HCT116 (cell line): ENCODE measurements at regions not wholly inside any gene's neighbourhood (a gene's known extent, or its start where the extent isn't known, plus 50 kb on each side); places are given as distances from the start of the nearest gene placed in this dataset.

Source experiments
- ATAC-seq: fragments of 200-7000 bp; cut with Tn5 transposase; 2 replicates; pipeline ENCODE4 v1.9.1; 2020; ENCODE audit warnings: mild to moderate bottlenecking, moderate library complexity
- BruUV-seq: library from RNA; stranded (reverse); fragments of 400-500 nt; replicated peaks from 2 replicates; lab custom pipeline; 2021; lab: Mats Ljungman, UMichigan
- CTCF ChIA-PET: fragments of 300-600 bp; sonication (Branson Sonifier 250); formaldehyde crosslinking; loops from one replicate; lab custom pipeline; 2021; ENCODE audit warnings: antibody characterized with exemption; lab: Charles Lee
- POLR2A ChIA-PET: fragments of 300-600, 350-600 bp; sonication (Branson Sonifier 250); formaldehyde crosslinking; loops from one replicate; lab custom pipeline; 2021; ENCODE audit warnings: antibody characterized with exemption; lab: Charles Lee
- RAD21 ChIA-PET, 2 experiments: fragments of 300-600 bp; sonication (Branson Sonifier 250); formaldehyde crosslinking; loops; one replicate each; lab custom pipeline; 2023; ENCODE audit warnings: low total read pairs in 2 of 2; ENCODE audit not compliant: uncharacterized antibody in 2 of 2, unreplicated experiment in 2 of 2, low non-redundant PET in 1 of 2; lab: Charles Lee
- DNase-seq: peaks from one replicate; pipeline ENCODE4 v3.0.0-alpha.2; 2010; ENCODE audit warnings: low read depth, low spot score
- H2AFZ ChIP-seq: fragments of 200-600 bp; shearing (Covaris generic), sonication (generic); 2 replicates; pipeline ENCODE4 v1.6.1; 2017; ENCODE audit warnings: low read depth, mixed run types, mixed read lengths, antibody characterized with exemption, low read length; ENCODE audit not compliant: poor library complexity, severe bottlenecking
- H3K27ac ChIP-seq: 2 replicates; pipeline ENCODE4 v1.5.1; 2012; ENCODE audit warnings: low read depth, low read length
- H3K27me3 ChIP-seq: fragments of 200-600 bp; sonication (generic); 2 replicates; pipeline ENCODE4 v1.6.1; 2016; ENCODE audit warnings: mixed run types, low read length, mixed read lengths; ENCODE audit not compliant: insufficient read depth
- H3K36me3 ChIP-seq, 2 experiments: fragments of 200-500 bp in 1 of 2; fragments of 200-600 bp in 1 of 2; sonication (Bioruptor generic) in 1 of 2; sonication (generic) in 1 of 2; 2 replicates each; pipeline versions ENCODE4 v1.5.1 to v1.6.1; 2014 to 2016; ENCODE audit warnings: low read length in 2 of 2, inconsistent platforms in 1 of 2, mixed read lengths in 1 of 2, mixed run types in 1 of 2; ENCODE audit not compliant: insufficient read depth in 2 of 2, control insufficient read depth in 1 of 2
- H3K4me1 ChIP-seq, 2 experiments: fragments of 200-600 bp in 1 of 2; sonication (generic) in 1 of 2; 2 replicates each; pipeline versions ENCODE4 v1.5.1 to v1.6.1; 2012 to 2017; ENCODE audit warnings: low read length in 2 of 2, inconsistent platforms in 1 of 2, mild to moderate bottlenecking in 1 of 2, mixed read lengths in 1 of 2, mixed run types in 1 of 2, moderate library complexity in 1 of 2; ENCODE audit not compliant: insufficient read depth in 2 of 2, control insufficient read depth in 1 of 2
- H3K4me2 ChIP-seq: fragments of 200-600 bp; sonication (generic); 2 replicates; pipeline ENCODE4 v1.6.1; 2017; ENCODE audit warnings: mixed run types, low read length, mixed read lengths
- H3K4me3 ChIP-seq, 2 experiments: fragments of 200-600 bp in 1 of 2; sonication (generic) in 1 of 2; replicated peaks in 1 of 2; 2 replicates each; pipeline ENCODE4 v1.5.1; 2011 to 2016; ENCODE audit warnings: low read length in 2 of 2, control low read depth in 1 of 2, low read depth in 1 of 2, mild to moderate bottlenecking in 1 of 2, mixed read lengths in 1 of 2, mixed run types in 1 of 2
- H3K79me2 ChIP-seq: fragments of 200-600 bp; sonication (generic); 2 replicates; pipeline ENCODE4 v1.6.1; 2017; ENCODE audit warnings: mild to moderate bottlenecking, mixed run types, low read length, moderate library complexity, mixed read lengths; ENCODE audit not compliant: insufficient read depth
- H3K9ac ChIP-seq: fragments of 200-600 bp; sonication (generic); 2 replicates; pipeline ENCODE4 v1.6.1; 2016; ENCODE audit warnings: low read length, mixed read lengths
- H3K9me2 ChIP-seq: fragments of 200-600 bp; sonication (generic), shearing (Covaris generic); 2 replicates; pipeline ENCODE4 v1.6.1; 2017; ENCODE audit warnings: mixed run types, mild to moderate bottlenecking, moderate library complexity; ENCODE audit not compliant: insufficient read depth
- H3K9me3 ChIP-seq, 2 experiments: fragments of 200-500 bp in 1 of 2; fragments of 200-600 bp in 1 of 2; sonication (Bioruptor generic) in 1 of 2; sonication (generic) in 1 of 2; 2 replicates each; pipeline ENCODE4 v1.6.1; 2014 to 2017; ENCODE audit warnings: low read length in 2 of 2, mixed read lengths in 2 of 2, inconsistent platforms in 1 of 2, low read depth in 1 of 2, mild to moderate bottlenecking in 1 of 2, mixed run types in 1 of 2, moderate library complexity in 1 of 2; ENCODE audit not compliant: control insufficient read depth in 1 of 2, insufficient read depth in 1 of 2
- H4K20me1 ChIP-seq: fragments of 200-600 bp; sonication (generic), shearing (Covaris generic); 2 replicates; pipeline ENCODE4 v1.6.1; 2017; ENCODE audit warnings: mixed run types, mild to moderate bottlenecking, moderate library complexity; ENCODE audit not compliant: insufficient read depth
- ATF3 ChIP-seq: IDR thresholded peaks from 2 replicates; pipeline ENCODE4 v1.6.1; 2012
- ELF1 ChIP-seq: IDR thresholded peaks from 2 replicates; pipeline ENCODE4 v1.6.1; 2012; ENCODE audit warnings: low read depth, borderline replicate concordance
- EZH2phosphoT487 ChIP-seq: fragments of 200-600 bp; IDR thresholded peaks from 2 replicates; pipeline ENCODE4 v1.6.1; 2018; ENCODE audit warnings: antibody characterized with exemption, borderline replicate concordance
- FOSL1 ChIP-seq: IDR thresholded peaks from 2 replicates; pipeline ENCODE4 v1.6.1; 2012; ENCODE audit warnings: low read depth
- JUND ChIP-seq: IDR thresholded peaks from 2 replicates; pipeline ENCODE4 v1.6.1; 2012
- POLR2A ChIP-seq: IDR thresholded peaks from 2 replicates; pipeline ENCODE4 v1.7.0; 2011; ENCODE audit warnings: borderline replicate concordance; ENCODE audit not compliant: insufficient read depth, insufficient read length; ENCODE audit errors: extremely low read depth
- POLR2AphosphoS5 ChIP-seq: IDR thresholded peaks from 2 replicates; pipeline ENCODE4 v1.6.1; 2011; ENCODE audit warnings: mild to moderate bottlenecking, low read depth, low read length, moderate library complexity
- RAD21 ChIP-seq: IDR thresholded peaks from 2 replicates; pipeline ENCODE4 v1.6.1; 2012; ENCODE audit warnings: low read depth, mild to moderate bottlenecking
- REST ChIP-seq: IDR thresholded peaks from 2 replicates; pipeline ENCODE4 v1.6.1; 2012; ENCODE audit warnings: low read depth
- SIN3A ChIP-seq: IDR thresholded peaks from 2 replicates; pipeline ENCODE4 v1.6.1; 2012; ENCODE audit warnings: low read depth
- YY1 ChIP-seq: IDR thresholded peaks from 2 replicates; pipeline ENCODE4 v1.6.1; 2011; ENCODE audit warnings: low read length, low read depth, moderate library complexity, mild to moderate bottlenecking; ENCODE audit not compliant: insufficient replicate concordance; ENCODE audit errors: extremely low read depth
- ZBTB33 ChIP-seq: IDR thresholded peaks from 2 replicates; pipeline ENCODE4 v1.6.1; 2011; ENCODE audit warnings: mild to moderate bottlenecking, low read length, moderate library complexity; ENCODE audit not compliant: insufficient replicate concordance; ENCODE audit errors: extremely low read depth
- ZFX ChIP-seq: fragments of 450-650 bp; IDR thresholded peaks from 2 replicates; pipeline ENCODE4 v1.6.1; 2017
- ZNF274 ChIP-seq: fragments of 200-500 bp; sonication (Bioruptor generic); IDR thresholded peaks from 2 replicates; pipeline ENCODE4 v1.6.1; 2014; ENCODE audit warnings: mild to moderate bottlenecking, low read depth, low read length, inconsistent platforms
- intact Hi-C: fragments of 100-400 bp; cut with micrococcal nuclease; formaldehyde crosslinking; loops from 2 replicates; pipeline ENCODE4 v1.10.0; 2022

GRCh38 chr14:97306760-97307246 is 509.6 kb downstream of the VRK1 start:
- H2AFZ ChIP-seq, result no peak overlapping the region
- H3K4me3 ChIP-seq, result no peak overlapping the region
- H4K20me1 ChIP-seq, result no peaks in the 10 kb centered on the region
- H3K36me3 ChIP-seq, result no peaks in the 10 kb centered on the region
- RAD21 ChIA-PET, result no interaction called here
- no peaks in the 10 kb centered on the region for H3K79me2 ChIP-seq
- H3K9me3 ChIP-seq, result no peaks in the 10 kb centered on the region
- intact Hi-C loops, result no loop called here
- ATAC-seq, result no peak
- H3K9ac ChIP-seq, result no peak overlapping the region
- BruUV-seq, result no TSS peak
- H3K4me2 ChIP-seq, result no peak overlapping the region
- CTCF ChIA-PET, result no interaction called here
- no peak overlapping the region for H3K27ac ChIP-seq
- H3K4me1 ChIP-seq, result no peaks in the 10 kb centered on the region
- POLR2A ChIA-PET, result no interaction called here
- DNase-seq, result no peak
- no peak for TF ChIP-seq FOSL1
- TF ChIP-seq ATF3, result no peak
- no peak for TF ChIP-seq SIN3A
- no peak for TF ChIP-seq ZBTB33
- TF ChIP-seq POLR2A, result no peak
- TF ChIP-seq JUND, result no peak
- TF ChIP-seq POLR2AphosphoS5, result no peak
- no peak for TF ChIP-seq ZNF274
- TF ChIP-seq ZFX, result no peak
- no peaks in the 10 kb centered on the region for H3K9me2 ChIP-seq
- no peaks in the 10 kb centered on the region for H3K27me3 ChIP-seq

GRCh38 chr14:97311411-97311810 is 514.2 kb downstream of the VRK1 start:
- no TSS peak for BruUV-seq
- DNase-seq, result no peak
- TF ChIP-seq YY1 (no peak), FOSL1 (no peak), ELF1 (no peak), RAD21 (no peak), REST (no peak), EZH2phosphoT487 (no peak)

More at GRCh38 chr14:97311411-97311810, 514.2 kb downstream of the VRK1 start:
- Histone ChIP-seq H3K27me3 (no peaks in the 10 kb centered on the region), H3K9ac (no peak overlapping the region), H3K4me2 (no peak overlapping the region), H3K9me3 (no peaks in the 10 kb centered on the region), H4K20me1 (no peaks in the 10 kb centered on the region), H3K4me3 (no peak overlapping the region), H3K27ac (no peak overlapping the region), H3K79me2 (no peaks in the 10 kb centered on the region), H3K4me1 (no peaks in the 10 kb centered on the region), H3K36me3 (no peaks in the 10 kb centered on the region), H2AFZ (no peak overlapping the region), H3K9me2 (no peaks in the 10 kb centered on the region)
- POLR2A ChIA-PET, result no interaction called here
- ATAC-seq, result no peak
- RAD21 ChIA-PET, result no interaction called here
- CTCF ChIA-PET, result no interaction called here
- intact Hi-C loops, result no loop called here
